IPS-15b (cell line): ENCODE measurements at regions not wholly inside any gene's neighbourhood (a gene's known extent, or its start where the extent isn't known, plus 50 kb on each side); places are given as distances from the start of the nearest gene placed in this dataset.

Source experiments
- H3K27me3 ChIP-seq: one replicate; pipeline ENCODE4 v1.6.1; 2013; ENCODE audit warnings: low read length; ENCODE audit not compliant: control insufficient read depth, insufficient read depth
- H3K36me3 ChIP-seq: one replicate; pipeline ENCODE4 v1.6.1; 2013; ENCODE audit warnings: low read length; ENCODE audit not compliant: control insufficient read depth, insufficient read depth
- H3K4me1 ChIP-seq: one replicate; pipeline ENCODE4 v1.6.1; 2013; ENCODE audit warnings: mild to moderate bottlenecking, low read length; ENCODE audit not compliant: control insufficient read depth, insufficient read depth
- H3K4me3 ChIP-seq: one replicate; pipeline ENCODE4 v1.5.1; 2013; ENCODE audit warnings: low read depth, low read length
- H3K9ac ChIP-seq: one replicate; pipeline ENCODE4 v1.6.1; 2013; ENCODE audit warnings: low read depth, mild to moderate bottlenecking, low read length
- H3K9me3 ChIP-seq: one replicate; pipeline ENCODE4 v1.6.1; 2013; ENCODE audit warnings: mild to moderate bottlenecking, low read length; ENCODE audit not compliant: control insufficient read depth, insufficient read depth

DNA sequence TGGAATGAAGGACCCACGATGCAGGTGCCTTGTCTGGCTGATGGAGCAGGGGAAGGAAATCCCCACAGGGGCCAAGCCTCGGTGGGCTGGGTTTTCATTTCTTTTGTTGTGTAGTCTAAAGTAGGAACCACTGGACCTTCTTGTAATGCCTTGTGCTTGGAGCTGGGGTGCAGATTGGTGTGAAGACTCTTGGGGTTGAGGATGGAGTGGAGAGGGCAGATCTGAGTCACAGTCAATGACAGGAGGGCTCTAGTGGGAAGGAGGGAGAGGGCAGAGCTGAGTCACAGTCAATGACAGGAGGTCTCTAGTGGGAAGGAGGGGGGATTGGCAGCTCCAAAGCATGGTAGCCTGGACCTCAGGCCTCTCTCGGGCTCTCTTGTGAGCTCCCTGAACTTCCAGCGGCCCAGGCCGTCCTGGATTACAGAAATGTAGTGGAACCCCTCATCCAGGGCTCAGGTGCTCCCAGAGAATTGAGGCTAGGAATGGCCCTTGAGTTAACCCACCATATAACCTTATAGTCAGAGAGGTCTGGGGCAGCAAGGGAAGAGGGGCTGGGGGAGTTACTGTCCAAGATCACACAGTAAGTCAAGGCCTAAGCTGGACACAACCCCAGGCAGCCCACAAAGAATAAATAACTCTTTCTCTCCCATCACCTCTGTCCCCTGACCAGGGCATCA, 313.8 kb downstream of the MATN1 start:
- Histone ChIP-seq H3K27me3 (no peaks in the 10 kb centered on the region), H3K4me3 (no peak overlapping the region), H3K36me3 (no peaks in the 10 kb centered on the region), H3K4me1 (no peaks in the 10 kb centered on the region), H3K9me3 (no peaks in the 10 kb centered on the region), H3K9ac (no peak overlapping the region)

- Histone ChIP-seq H3K9me3 (no peaks in the 10 kb centered on the region), H3K4me3 (no peak overlapping the region), H3K27me3 (no peaks in the 10 kb centered on the region), H3K36me3 (no peaks in the 10 kb centered on the region), H3K9ac (no peak overlapping the region), H3K4me1 (no peaks in the 10 kb centered on the region)
These were observed 315.4 kb downstream of the MATN1 start for GRCh38 chr1:30407865-30408580.

- Histone ChIP-seq H3K9me3 (no peaks in the 10 kb centered on the region), H3K4me3 (no peak overlapping the region), H3K4me1 (no peaks in the 10 kb centered on the region), H3K36me3 (no peaks in the 10 kb centered on the region), H3K9ac (no peak overlapping the region), H3K27me3 (no peaks in the 10 kb centered on the region)
These were observed 316.2 kb downstream of the MATN1 start for GRCh38 chr1:30406996-30407864.

DNA sequence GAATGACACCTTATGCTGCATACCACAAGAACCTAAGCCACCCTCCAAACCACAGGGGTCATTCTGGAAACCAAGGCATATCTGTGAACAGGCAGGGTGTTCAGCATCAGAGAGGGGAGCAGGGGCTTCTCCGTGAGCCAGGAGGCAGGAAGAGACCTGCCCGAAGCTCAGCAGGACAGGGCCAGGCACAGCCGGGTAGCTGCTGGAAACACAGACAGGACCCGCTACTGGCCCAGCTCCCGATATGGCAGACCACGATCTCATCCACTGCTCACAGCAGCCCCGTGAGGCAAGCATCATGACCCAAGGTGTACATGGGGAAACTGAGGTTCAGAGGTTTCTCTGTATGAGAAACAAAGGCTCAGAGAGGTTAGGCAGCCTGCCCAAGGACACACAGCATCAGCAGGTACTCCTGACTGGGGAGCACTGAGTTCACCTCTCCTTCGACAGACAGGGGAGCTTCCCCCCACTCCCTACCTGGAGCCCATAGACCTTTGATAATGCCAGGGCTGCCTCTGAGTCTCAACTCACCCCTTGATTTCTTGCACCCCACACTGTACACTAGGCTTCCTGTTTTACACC, 317.7 kb downstream of the MATN1 start:
- Histone ChIP-seq H3K4me1 (no peaks in the 10 kb centered on the region), H3K4me3 (no peak overlapping the region), H3K36me3 (no peaks in the 10 kb centered on the region), H3K9me3 (no peaks in the 10 kb centered on the region), H3K27me3 (no peaks in the 10 kb centered on the region), H3K9ac (no peak overlapping the region)

DNA sequence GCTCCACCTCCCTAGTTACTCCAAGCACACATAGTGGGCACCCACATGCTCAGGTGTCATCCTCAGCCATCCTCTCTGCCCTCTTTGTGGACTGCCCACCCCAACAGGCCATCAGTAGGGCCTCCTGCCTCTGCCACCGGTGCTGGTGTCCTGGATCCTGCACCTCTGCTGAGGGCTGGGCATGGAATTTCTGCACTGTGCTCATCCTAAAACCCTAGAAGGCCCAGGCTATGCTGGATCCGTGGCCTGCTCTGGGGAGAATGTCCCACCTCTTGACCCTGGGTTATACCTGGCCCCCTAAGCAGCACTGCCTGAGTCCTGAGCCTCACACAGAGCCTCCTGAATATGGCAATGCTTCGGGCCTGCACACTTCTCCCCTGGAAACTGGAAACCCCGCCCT, 318.3 kb downstream of the MATN1 start:
- no peaks in the 10 kb centered on the region for H3K36me3 ChIP-seq
- no peaks in the 10 kb centered on the region for H3K9me3 ChIP-seq
- no peaks in the 10 kb centered on the region for H3K27me3 ChIP-seq
- no peak overlapping the region for H3K4me3 ChIP-seq
- no peaks in the 10 kb centered on the region for H3K4me1 ChIP-seq
- H3K9ac ChIP-seq = no peak overlapping the region

- H3K9ac ChIP-seq = no peak overlapping the region
- H3K36me3 ChIP-seq = no peaks in the 10 kb centered on the region
- H3K9me3 ChIP-seq = no peaks in the 10 kb centered on the region
- no peaks in the 10 kb centered on the region for H3K27me3 ChIP-seq
- no peaks in the 10 kb centered on the region for H3K4me1 ChIP-seq
- no peak overlapping the region for H3K4me3 ChIP-seq
These were observed 319.0 kb downstream of the MATN1 start for GRCh38 chr1:30404341-30404740.

DNA sequence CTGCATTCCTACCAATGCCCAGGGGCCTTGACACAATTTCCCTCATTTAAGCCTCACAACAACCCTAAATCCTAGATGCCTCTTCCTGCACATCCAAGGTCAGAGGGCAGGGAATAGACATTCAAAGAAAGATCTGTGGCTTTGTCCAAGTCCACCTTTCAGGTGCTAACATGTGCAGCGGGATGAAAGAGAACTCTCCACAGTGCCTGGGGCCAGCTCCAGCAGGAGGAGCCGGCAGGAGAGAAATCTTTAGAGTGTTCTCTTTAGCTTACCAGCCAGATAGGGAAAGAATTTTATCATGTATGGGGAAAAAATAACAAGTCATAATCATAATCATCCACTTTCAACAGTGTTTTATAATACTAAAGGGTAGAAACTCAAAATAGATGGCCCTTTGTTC, 319.7 kb downstream of the MATN1 start:
- H3K4me1 ChIP-seq = no peaks in the 10 kb centered on the region

GRCh38 chr1:30403061-30403645, 320.2 kb downstream of the MATN1 start:
- H3K27me3 ChIP-seq = no peaks in the 10 kb centered on the region
- no peaks in the 10 kb centered on the region for H3K9me3 ChIP-seq
- H3K4me3 ChIP-seq = no peak overlapping the region
- no peak overlapping the region for H3K9ac ChIP-seq
- no peaks in the 10 kb centered on the region for H3K36me3 ChIP-seq
- no peaks in the 10 kb centered on the region for H3K4me1 ChIP-seq

More for the DNA sequence above, 319.7 kb downstream of the MATN1 start:
- Histone ChIP-seq H3K36me3 (no peaks in the 10 kb centered on the region), H3K27me3 (no peaks in the 10 kb centered on the region), H3K4me3 (no peak overlapping the region), H3K9ac (no peak overlapping the region), H3K9me3 (no peaks in the 10 kb centered on the region)

DNA sequence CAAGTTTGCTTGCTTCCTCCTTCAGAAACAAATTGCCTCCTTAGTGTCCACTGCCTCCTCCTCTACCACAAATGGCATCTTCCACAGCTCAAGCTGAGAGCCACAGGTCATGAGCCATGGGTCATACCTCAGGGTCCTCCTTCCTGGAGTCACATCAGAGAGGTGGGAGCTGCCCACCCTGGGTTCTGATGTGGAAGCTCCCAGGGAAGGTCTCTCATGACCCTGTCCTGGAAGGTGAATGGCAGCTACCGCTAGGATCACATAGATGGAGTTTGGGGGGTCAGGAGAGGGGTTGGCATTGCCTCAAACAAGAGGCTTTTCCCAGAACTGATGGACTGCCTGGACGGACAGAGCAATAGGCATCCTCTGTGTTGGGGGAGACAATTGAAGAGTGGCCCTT, 321.4 kb downstream of the MATN1 start:
- Histone ChIP-seq H3K4me3 (no peak overlapping the region), H3K36me3 (no peaks in the 10 kb centered on the region), H3K27me3 (no peaks in the 10 kb centered on the region), H3K9me3 (no peaks in the 10 kb centered on the region), H3K4me1 (no peaks in the 10 kb centered on the region), H3K9ac (no peak overlapping the region)

GRCh38 chr1:30400507-30400906, 322.9 kb downstream of the MATN1 start:
- Histone ChIP-seq H3K9ac (no peak overlapping the region), H3K27me3 (no peaks in the 10 kb centered on the region), H3K4me3 (no peak overlapping the region), H3K4me1 (no peaks in the 10 kb centered on the region), H3K9me3 (no peaks in the 10 kb centered on the region), H3K36me3 (no peaks in the 10 kb centered on the region)

DNA sequence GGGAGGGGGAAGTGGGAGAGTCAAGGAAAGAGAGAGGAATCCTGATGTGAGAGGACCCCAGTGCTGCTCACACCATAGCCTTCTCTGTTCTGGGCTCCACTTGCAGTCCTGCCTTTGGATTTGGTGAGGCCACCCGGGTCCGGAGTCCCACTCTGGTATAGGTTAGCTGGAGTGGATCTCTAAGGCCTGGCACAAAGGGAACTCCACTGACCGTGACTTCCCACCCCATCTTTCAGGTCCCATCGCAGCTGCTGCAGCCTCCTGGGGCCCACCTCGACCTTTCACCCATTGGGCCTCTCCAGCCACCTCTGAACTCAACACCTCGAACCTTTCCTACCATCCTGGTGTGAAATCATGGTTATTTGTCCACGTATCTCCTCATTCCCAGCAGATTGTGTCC, 324.4 kb downstream of the MATN1 start:
- Histone ChIP-seq H3K9ac (no peak overlapping the region), H3K4me3 (no peak overlapping the region), H3K36me3 (no peaks in the 10 kb centered on the region), H3K27me3 (no peaks in the 10 kb centered on the region), H3K9me3 (no peaks in the 10 kb centered on the region), H3K4me1 (no peaks in the 10 kb centered on the region)
